Retina (tissue), 1 donor: ENCODE measurements at regions not wholly inside any gene's neighbourhood (a gene's known extent, or its start where the extent isn't known, plus 50 kb on each side); places are given as distances from the start of the nearest gene placed in this dataset.
"Not testable (repeated sequence)": the region's sequence is repeated elsewhere in the genome, so short reads cannot be mapped to it uniquely, and the experiment has no call there.

Source experiments
- DNase-seq: peaks from one replicate; pipeline ENCODE4 v3.0.0-alpha.2; 2016

DNA sequence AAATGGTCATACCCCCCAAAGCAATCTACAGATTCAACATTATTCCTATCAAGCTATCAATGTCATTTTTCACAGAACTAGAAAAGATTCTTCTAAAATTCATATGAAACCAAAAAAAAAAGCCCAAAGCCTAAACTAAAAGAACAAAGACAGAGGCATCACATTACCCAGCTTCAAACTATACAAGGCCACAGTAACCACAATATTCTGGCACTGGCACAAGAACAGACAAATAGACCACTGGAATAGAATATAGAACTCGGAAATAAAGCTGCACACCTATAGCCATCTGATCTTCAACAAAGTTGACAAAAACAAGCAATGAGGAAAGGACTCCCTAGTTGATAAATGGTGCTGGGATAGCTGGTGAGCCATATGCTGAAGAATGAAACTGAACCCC is 89.2 kb upstream of the PCED1B start:
- no peak for DNase-seq

DNA sequence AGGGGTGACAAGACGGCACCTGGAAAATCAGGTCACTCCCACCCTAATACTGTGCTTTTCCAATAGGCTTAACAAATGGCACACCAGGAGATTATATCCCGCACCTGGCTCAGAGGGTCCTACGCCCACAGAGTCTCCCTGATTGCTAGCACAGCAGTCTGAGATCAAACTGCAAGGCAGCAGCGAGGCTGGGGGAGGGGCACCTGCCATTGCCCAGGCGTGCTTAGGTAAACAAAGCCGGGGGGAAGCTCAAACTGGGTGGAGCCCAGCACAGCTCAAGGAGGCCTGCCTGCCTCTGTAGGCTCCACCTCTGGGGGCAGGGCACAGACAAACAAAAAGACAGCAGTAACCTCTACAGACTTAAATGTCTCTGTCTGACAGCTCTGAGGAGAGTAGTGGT is 87.4 kb upstream of the PCED1B start:
- DNase-seq: not testable (repeated sequence)

DNA sequence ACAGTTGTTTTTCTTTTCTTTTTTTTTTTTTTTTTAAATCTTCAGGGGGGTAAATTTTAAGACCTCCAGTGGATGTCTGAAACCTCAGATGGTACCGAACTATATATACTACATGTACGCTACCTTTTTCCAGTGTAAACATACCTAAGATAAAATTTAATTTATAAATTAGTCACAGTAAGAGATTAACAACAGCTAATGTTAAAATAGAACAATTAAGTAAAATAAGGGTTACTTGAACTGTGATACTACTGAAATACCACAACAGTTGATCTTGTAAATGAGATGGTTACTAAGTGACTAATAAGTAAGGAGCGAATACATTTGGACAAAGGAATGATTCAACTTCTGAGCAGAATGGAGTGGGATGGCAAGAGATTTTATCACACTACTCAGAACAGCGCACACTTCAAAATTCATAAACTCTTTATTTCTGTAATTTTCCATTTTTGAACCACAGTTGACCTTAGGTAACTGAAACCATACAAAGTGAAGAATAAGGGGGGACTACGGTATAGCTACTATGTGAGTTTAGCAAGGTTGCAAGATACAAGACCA is 80.5 kb upstream of the PCED1B start:
- DNase-seq: no peak

DNA sequence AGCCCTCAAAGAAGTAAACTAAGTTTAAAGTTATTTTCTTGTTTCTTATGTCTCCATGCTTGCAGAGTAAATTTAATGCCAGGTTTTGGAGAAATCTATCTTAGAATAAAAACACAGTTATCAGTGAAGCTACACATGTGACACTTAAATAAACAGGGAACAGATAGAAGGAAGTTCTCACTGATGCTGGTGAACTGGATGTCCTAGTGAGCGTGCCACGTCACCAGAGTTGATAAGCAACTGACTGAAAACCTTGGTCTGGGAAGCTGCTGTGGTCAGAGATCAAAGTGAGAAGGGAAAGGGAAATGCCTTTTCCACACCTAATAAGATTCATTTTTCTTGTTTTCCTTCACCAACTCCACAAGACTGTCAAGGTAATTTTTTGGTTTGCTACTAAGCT is 74.8 kb upstream of the PCED1B start:
- DNase-seq: no peak

DNA sequence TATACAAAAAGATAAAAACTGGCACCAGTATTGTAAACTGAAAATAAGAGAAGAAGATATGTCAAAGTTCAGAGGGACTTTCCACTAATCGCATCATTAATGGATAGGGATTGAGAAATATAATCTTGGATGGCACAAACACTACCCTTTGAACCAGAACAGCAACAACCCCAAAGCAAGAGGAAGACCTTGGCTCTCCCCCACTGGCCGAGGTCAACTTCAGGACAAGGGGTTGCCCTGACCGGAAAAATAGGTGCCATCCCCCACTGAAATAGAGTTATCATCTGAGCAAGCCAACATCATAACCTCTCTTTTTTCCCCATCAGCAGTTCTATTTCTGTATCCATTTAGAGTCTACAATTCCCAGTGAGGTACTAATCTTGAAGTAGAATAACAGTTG is 72.4 kb upstream of the PCED1B start:
- no peak for DNase-seq

DNA sequence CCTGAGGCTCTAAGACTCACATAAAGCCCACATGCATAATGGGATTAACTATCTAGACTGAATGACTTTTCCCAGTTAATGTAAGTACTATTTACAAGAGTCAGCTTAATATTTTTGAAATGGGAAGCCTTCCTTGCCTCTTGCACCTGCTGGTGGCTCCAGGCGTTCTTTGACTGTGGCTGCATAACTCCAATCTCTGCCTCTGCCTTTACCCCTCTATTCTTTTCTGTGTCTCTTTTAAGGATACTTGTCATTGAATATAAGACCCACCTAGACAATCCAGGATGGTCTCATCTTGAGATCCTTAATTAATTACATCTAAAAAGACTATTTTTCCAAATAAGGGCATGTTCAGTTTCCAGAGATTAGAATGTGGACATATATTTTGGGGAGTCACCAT is 66.9 kb upstream of the PCED1B start:
- DNase-seq: no peak

DNA sequence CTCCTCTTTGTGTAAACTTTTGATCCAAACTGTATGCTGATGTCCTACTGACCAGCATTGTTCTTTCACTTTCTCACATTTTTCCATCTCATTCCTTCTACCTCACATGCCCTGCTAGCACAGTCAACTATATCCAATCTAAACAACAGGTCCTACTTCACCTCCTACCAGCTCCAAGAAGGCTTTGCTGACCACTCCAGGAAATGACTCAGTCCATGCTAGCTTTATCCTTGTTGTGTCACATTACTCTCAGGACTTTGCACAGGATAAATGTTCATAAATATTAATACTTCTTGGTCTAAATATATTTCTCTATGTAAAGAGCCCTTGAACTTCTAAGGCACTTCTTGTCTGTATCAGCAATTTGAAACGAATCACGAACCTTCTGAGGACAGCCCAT is 64.9 kb upstream of the PCED1B start:
- no peak for DNase-seq

DNA sequence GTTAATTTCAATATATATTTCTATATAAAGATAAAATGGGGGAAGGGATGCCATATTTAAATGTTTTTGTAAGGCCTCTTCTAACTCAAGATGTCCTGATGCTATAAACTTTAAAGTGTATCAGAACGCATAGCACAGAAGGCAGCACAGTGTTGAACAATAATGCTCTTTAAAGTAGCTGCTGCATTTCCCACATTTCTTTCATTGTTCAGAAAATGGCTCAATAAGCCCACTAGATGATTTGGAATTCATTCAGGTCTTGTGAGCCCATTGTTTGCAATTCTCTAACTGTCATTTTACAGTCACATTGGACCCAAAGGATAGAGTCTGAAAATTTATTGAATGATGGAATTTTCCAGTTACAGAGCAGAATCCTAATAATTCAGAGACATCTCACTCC is 64.0 kb upstream of the PCED1B start:
- no peak for DNase-seq

DNA sequence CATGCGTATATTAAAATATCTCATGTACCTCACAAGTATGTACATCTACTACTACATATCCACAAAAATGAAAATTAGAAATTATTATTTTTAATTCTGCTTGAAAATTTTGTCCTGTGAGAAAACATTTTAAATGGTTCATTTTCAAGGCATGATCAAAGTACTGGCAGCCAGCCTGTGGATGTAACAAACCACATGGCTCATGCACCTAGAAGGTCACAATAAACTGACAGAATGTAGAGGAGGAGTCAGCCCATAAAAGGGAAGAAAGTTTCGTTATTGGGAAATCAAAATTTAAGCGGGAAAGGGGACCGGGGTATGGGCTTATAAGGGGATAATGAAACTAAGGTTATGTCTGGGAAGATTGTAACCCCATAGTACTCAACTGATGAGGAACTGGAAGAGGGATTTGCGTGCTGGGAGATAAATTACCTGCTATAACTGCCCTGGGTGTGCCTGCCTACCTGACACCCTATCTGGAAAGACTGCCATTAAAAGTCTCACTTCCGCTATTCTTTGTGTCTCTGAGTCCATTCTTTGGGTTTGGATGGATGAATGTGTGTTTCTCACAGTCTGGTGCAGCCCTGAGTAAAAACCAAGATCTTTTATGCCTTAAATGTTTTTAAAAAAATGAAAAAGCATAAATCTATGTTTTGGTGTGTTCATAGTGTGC is 62.2 kb upstream of the PCED1B start:
- DNase-seq: no peak

DNA sequence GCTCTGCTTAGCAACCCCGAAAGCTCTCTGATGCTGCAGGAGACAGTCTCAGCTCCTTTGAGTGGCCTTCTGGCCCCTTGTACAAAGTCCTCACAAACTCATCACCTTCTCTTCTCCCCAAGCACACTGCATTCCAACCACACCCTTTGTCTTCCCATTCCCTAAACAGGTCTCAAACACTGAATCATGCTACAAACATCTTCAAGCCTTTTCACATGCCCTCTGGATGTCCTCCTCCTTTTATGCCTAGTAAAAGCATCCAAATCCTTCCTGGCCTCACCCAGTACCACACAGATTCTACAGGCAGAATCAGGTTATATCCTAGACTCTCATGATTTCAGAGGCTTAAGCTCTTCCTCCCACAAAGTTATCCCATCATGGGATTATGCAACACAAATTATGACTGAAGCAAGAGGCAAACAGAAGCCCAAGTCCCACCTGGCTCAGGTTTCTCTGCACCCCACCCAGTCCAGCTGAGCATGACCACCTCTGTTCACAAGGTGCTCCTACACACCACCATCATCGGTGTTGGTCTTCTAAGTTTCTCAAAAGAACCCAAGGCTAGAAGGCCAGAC is 61.4 kb upstream of the PCED1B start:
- no peak for DNase-seq

DNA sequence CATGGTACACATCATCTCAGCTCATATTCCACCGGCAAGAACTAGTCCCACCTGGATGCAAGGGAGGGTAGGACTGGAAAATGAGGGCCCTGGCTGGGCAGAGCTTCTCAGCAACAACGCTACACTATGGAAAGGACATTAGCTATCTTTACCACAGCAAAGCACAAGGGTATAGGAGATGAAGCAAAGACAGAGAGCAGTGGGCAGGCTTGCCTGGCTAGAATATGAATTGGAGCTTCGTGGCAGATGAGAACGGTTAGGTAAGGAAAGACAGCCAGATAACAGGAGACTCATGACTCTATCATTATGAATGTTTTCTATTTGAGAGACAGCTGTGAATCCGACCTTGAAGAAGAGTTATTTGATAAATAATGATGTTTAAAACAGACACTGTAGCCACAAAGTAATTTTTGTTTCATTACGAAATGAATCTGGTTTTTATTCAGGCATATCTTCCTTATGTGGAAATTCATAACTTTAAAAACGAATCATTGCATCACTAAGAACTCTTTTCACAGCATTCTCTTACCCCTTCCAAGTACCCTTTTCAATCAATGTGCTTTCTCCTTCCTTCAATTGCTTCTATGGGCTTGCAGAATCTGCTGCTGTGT is 59.1 kb upstream of the PCED1B start:
- DNase-seq: no peak

DNA sequence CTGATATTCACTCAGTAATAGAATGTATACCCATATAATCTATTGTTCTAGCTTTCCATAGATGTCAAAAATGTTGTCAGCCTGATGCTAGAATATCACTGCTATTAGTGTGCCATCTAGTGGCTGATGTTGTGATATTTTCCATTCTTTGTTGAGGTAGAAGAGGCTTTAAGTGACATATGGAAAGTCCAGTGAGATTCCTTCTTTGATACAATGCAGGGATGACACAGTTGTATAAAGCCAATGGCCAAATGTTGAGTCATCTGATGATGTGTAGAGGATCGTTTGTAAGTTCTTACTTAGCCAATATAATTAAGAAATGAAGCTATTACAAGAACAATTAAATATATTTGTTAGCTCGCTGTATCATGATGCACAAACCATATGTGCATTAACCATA is 58.1 kb upstream of the PCED1B start:
- DNase-seq: peak; percentile 36

DNA sequence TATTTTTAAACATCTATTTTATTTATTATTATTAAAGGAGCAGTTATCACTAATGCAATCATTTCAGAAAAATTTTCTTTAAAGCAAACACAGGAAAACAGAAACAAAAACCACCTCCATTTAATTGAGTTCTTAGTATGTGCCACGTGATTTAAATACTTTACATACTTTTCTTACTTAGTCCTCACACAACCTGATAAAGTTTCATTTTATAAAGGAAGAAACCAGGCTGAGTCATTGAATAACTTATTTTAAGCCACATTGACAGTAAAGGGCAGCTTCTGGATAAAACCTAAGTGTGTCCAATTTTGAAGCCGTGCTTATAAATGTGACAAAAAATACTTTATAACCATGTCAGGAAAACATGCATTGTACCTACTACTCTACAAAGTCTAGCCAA is 57.1 kb upstream of the PCED1B start:
- DNase-seq: no peak

DNA sequence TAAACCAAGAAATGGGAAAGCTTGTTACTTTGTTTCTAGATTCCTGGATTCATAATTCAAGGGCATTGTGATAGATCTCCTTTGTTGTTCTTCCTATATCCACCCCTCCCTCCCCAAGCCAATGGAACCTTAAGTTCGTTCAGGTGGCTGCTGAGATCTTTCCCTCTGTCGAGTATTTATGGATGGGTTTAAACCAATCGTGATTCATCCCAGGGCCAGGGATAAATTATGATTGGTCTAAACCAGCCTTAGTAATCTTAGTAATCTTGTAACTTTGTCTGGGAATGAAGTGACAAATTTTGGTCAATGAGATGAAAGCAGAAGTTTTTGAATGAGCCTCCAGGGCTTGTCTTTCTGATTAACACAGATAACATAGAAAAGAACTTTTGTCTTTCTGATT is 56.1 kb upstream of the PCED1B start:
- DNase-seq: no peak

DNA sequence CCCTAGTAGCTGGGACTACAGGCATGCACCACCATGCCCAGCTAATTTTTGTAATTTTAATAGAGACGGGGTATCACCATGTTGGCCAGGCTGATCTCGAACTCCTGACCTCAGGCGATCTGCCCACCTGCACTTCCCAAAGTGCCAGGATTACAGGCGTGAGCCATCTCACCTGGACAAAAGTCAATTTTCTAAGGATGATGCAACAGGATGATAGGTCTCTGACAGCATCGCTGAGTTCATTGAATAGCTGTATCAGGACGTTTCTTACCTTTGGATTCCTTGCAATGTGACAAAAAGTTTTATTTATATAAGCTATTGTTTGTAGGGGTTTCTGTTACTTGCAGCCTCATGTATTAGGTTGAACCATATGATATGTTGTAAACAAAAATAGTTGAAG is 55.5 kb upstream of the PCED1B start:
- DNase-seq: no peak

DNA sequence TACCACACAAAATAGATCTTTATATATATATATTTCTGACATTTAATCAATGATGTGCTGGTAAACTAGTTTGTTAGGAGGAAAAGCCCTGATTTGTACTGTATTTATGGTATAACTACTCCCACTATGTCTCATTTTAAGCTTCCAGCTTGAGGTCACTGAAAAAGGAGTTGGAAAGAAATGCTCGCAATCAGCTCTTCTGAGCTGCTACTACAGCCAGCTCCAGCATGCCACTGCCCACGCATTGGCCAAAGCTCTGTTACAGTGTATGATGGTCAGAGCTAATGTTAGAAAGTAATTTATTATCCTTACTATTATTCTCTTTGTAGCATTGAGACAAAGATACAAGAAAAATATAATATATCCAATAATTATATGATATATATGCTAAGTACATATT is 55.0 kb upstream of the PCED1B start:
- DNase-seq: no peak

DNA sequence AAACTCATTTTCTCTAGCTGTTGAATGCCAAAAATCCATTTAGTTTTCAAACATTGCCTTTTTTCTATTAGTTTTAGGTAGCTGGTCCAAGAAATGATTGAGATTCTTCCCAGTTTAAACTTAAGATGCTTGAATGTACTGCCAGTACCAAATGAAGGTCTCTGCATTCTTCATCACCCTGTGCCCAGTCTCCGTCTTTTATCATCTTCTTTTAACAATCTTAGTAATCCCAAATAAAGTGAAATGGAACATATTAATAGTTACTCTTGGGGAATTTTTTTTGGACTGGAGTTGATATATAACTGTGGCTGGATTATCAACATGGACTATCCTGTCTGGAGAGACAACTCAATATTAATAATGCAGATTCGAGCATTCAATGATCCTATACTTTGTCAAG is 54.1 kb upstream of the PCED1B start:
- DNase-seq: no peak

DNA sequence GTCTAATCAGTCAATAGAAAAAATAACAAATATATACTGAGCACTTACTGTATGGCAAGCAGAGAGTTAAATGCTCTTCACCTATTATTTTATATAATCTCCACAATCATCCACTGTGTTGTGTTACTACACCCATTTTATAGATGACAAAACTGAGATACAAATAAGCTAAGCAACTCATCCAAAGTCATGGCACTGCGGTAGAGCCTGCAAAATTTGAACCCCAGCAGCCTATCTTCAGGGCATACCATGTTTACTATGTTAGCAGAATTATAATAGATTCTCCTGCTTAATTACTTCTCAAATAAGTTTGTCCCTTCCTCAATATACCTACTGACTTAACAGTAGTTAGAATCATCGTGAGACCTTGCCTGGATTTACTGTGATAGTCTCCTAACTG is 53.6 kb upstream of the PCED1B start:
- no peak for DNase-seq

DNA sequence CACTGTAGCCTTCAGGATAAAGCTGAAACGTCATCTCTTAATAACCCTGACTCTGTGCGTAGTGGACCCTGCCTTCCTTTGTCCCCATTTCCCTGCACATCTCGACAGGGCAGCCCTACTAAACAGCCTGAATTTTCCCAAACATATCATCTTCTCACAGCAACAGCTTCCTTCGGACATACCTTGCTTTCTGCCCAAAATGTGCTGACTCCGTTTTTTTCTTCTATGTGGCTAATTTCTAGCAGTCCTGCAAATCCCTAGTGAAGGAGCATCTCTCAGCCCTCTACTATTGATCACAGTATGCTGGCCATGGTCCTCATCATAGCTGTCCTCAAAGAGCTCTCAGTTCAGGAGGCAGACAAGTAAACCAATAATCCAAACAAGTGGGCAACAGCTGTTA is 53.1 kb upstream of the PCED1B start:
- DNase-seq: no peak
